KOPT-K1 (cell line): ENCODE measurements at regions not wholly inside any gene's neighbourhood (a gene's known extent, or its start where the extent isn't known, plus 50 kb on each side); places are given as distances from the start of the nearest gene placed in this dataset.

Experiments
- H3K27ac ChIP-seq: fragments of 200-600 bp; sonication (generic); 2 replicates; pipeline ENCODE4 v1.5.1; 2016; ENCODE audit warnings: antibody characterized with exemption, mild to moderate bottlenecking, low read depth, low read length; ENCODE audit not compliant: poor library complexity, severe bottlenecking
- H3K36me3 ChIP-seq: fragments of 200-600 bp; sonication (generic); 2 replicates; pipeline ENCODE4 v1.5.1; 2017; ENCODE audit warnings: antibody characterized with exemption, mild to moderate bottlenecking, low read length, moderate library complexity; ENCODE audit not compliant: insufficient read depth
- H3K9me3 ChIP-seq: fragments of 200-600 bp; sonication (generic); 2 replicates; pipeline ENCODE4 v1.5.1; 2017; ENCODE audit warnings: antibody characterized with exemption, low read length, mild to moderate bottlenecking; ENCODE audit not compliant: insufficient read depth, poor library complexity, severe bottlenecking

GRCh38 chr12:28933176-28933575 is 215.9 kb upstream of the FAR2 start:
- no peaks in the 10 kb centered on the region for H3K9me3 ChIP-seq
- no peaks in the 10 kb centered on the region for H3K36me3 ChIP-seq
- no peak overlapping the region for H3K27ac ChIP-seq

- Histone ChIP-seq H3K36me3 (no peaks in the 10 kb centered on the region), H3K27ac (no peak overlapping the region), H3K9me3 (no peaks in the 10 kb centered on the region)
Observed at GRCh38 chr12:28933864-28934527, 215.1 kb upstream of the FAR2 start.

- Histone ChIP-seq H3K27ac (no peak overlapping the region), H3K36me3 (no peaks in the 10 kb centered on the region), H3K9me3 (no peaks in the 10 kb centered on the region)
Observed at GRCh38 chr12:28936221-28936620, 212.9 kb upstream of the FAR2 start.

- H3K9me3 ChIP-seq = no peaks in the 10 kb centered on the region
- H3K36me3 ChIP-seq = no peaks in the 10 kb centered on the region
- no peak overlapping the region for H3K27ac ChIP-seq
Observed at GRCh38 chr12:28936711-28937110, 212.4 kb upstream of the FAR2 start.

- H3K9me3 ChIP-seq = no peaks in the 10 kb centered on the region
- no peaks in the 10 kb centered on the region for H3K36me3 ChIP-seq
- H3K27ac ChIP-seq = no peak overlapping the region
Observed at GRCh38 chr12:28937196-28937595, 211.9 kb upstream of the FAR2 start.

GRCh38 chr12:28938056-28938455 is 211.0 kb upstream of the FAR2 start:
- Histone ChIP-seq H3K27ac (no peak overlapping the region), H3K36me3 (no peaks in the 10 kb centered on the region), H3K9me3 (no peaks in the 10 kb centered on the region)

GRCh38 chr12:28938581-28939235 is 210.4 kb upstream of the FAR2 start:
- no peak overlapping the region for H3K27ac ChIP-seq
- no peaks in the 10 kb centered on the region for H3K36me3 ChIP-seq
- no peaks in the 10 kb centered on the region for H3K9me3 ChIP-seq

GRCh38 chr12:28939427-28939826 is 209.7 kb upstream of the FAR2 start:
- Histone ChIP-seq H3K27ac (no peak overlapping the region), H3K9me3 (no peaks in the 10 kb centered on the region), H3K36me3 (no peaks in the 10 kb centered on the region)

GRCh38 chr12:28941248-28941647 is 207.8 kb upstream of the FAR2 start:
- no peaks in the 10 kb centered on the region for H3K36me3 ChIP-seq

GRCh38 chr12:28946361-28946760 is 202.7 kb upstream of the FAR2 start:
- no peak overlapping the region for H3K27ac ChIP-seq
- H3K9me3 ChIP-seq = no peaks in the 10 kb centered on the region
- H3K36me3 ChIP-seq = no peaks in the 10 kb centered on the region

More at GRCh38 chr12:28941248-28941647, 207.8 kb upstream of the FAR2 start:
- Histone ChIP-seq H3K27ac (no peak overlapping the region), H3K9me3 (no peaks in the 10 kb centered on the region)

- H3K9me3 ChIP-seq = no peaks in the 10 kb centered on the region
- no peak overlapping the region for H3K27ac ChIP-seq
- no peaks in the 10 kb centered on the region for H3K36me3 ChIP-seq
Observed at GRCh38 chr12:28948685-28949084, 200.4 kb upstream of the FAR2 start.

- no peaks in the 10 kb centered on the region for H3K9me3 ChIP-seq
- no peak overlapping the region for H3K27ac ChIP-seq
- no peaks in the 10 kb centered on the region for H3K36me3 ChIP-seq
Observed at GRCh38 chr12:28949184-28949583, 199.9 kb upstream of the FAR2 start.

GRCh38 chr12:28950049-28950448 is 199.0 kb upstream of the FAR2 start:
- Histone ChIP-seq H3K27ac (no peak overlapping the region), H3K9me3 (no peaks in the 10 kb centered on the region), H3K36me3 (no peaks in the 10 kb centered on the region)

GRCh38 chr12:28951935-28952334 is 197.1 kb upstream of the FAR2 start:
- Histone ChIP-seq H3K27ac (no peak overlapping the region), H3K36me3 (no peaks in the 10 kb centered on the region), H3K9me3 (no peaks in the 10 kb centered on the region)

GRCh38 chr12:28954333-28954732 is 194.7 kb upstream of the FAR2 start:
- Histone ChIP-seq H3K36me3 (no peaks in the 10 kb centered on the region), H3K27ac (no peak overlapping the region), H3K9me3 (peaks cover 3% of the 10 kb centered on the region)

- no peaks in the 10 kb centered on the region for H3K36me3 ChIP-seq
- no peak overlapping the region for H3K27ac ChIP-seq
- H3K9me3 ChIP-seq = peaks cover 5% of the 10 kb centered on the region
Observed at GRCh38 chr12:28955491-28955890, 193.6 kb upstream of the FAR2 start.
